GM12865 (cell line): ENCODE measurements at regions not wholly inside any gene's neighbourhood (a gene's known extent, or its start where the extent isn't known, plus 50 kb on each side); places are given as distances from the start of the nearest gene placed in this dataset.
"Not testable (repeated sequence)": the region's sequence is repeated elsewhere in the genome, so short reads cannot be mapped to it uniquely, and the experiment has no call there.

ENCODE experiments used
- DNase-seq: peaks from one replicate; pipeline ENCODE4 v3.0.0; 2010; ENCODE audit warnings: low read depth
- H3K4me3 ChIP-seq: 2 replicates; pipeline ENCODE4 v1.5.1; 2011; ENCODE audit warnings: mild to moderate bottlenecking, low read depth, low read length, control low read depth
- TF ChIP-seq, protein P1 (sequence below): IDR thresholded peaks from 2 replicates; pipeline ENCODE4 v1.5.1; 2011; ENCODE audit warnings: low read length, control low read depth, low read depth, inconsistent platforms; ENCODE audit not compliant: insufficient read depth; ENCODE audit errors: missing control alignments

DNA sequence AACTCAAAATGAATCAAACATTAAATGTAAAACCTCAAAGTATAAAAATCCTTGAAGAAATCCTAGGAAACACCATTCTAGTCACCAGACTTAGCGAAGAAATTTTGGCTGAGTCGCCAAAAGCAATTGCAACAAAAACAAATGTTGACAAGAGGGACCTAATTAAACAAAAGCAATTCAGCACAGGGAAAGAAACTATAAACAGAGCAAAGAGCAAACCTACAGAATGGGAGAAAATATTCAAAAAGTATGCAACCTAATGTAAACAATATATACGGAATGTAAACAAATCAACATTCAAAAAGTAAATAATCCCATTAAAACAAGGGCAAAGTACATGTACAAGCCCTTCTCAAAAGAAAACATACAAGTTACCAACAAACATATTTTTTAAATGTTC, 974.7 kb downstream of the TRAM1L1 start:
- no peak overlapping the region for H3K4me3 ChIP-seq
- TF ChIP-seq, protein P1, sequence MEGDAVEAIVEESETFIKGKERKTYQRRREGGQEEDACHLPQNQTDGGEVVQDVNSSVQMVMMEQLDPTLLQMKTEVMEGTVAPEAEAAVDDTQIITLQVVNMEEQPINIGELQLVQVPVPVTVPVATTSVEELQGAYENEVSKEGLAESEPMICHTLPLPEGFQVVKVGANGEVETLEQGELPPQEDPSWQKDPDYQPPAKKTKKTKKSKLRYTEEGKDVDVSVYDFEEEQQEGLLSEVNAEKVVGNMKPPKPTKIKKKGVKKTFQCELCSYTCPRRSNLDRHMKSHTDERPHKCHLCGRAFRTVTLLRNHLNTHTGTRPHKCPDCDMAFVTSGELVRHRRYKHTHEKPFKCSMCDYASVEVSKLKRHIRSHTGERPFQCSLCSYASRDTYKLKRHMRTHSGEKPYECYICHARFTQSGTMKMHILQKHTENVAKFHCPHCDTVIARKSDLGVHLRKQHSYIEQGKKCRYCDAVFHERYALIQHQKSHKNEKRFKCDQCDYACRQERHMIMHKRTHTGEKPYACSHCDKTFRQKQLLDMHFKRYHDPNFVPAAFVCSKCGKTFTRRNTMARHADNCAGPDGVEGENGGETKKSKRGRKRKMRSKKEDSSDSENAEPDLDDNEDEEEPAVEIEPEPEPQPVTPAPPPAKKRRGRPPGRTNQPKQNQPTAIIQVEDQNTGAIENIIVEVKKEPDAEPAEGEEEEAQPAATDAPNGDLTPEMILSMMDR = no peak
- DNase-seq = no peak

DNA sequence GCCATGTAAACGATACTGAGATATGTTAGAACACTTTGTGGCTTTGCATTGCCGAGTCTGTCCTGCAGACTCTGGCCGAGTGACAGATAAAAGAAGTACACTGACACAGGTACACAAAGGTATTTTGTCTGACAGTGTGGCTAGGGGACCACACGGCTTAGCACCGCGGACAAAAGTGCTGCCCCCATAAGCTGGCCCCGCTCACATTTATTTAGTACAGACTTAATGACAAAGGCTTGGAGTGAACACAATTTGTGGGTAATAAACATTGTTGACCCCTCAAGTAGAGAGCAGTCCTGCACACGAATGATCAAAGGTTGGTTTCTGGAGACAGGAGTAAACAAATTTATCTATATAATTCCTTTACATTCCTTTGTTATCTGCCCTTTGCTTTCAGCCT, 976.8 kb downstream of the TRAM1L1 start:
- no peak overlapping the region for H3K4me3 ChIP-seq
- TF ChIP-seq, protein P1 = no peak
- no peak for DNase-seq

- no peak overlapping the region for H3K4me3 ChIP-seq
- DNase-seq = peak; percentile 22
- TF ChIP-seq, protein P1 = no peak
Measured at GRCh38 chr4:116101321-116101720, 984.1 kb downstream of the TRAM1L1 start.

- no peak for DNase-seq
- H3K4me3 ChIP-seq = no peak overlapping the region
- TF ChIP-seq, protein P1 = no peak
Measured at GRCh38 chr4:116099596-116099995, 985.8 kb downstream of the TRAM1L1 start.

- not testable (repeated sequence) for H3K4me3 ChIP-seq, DNase-seq
Measured at GRCh38 chr4:116097353-116097752, 983.9 kb upstream of the NDST4 start.

GRCh38 chr4:116092961-116093360, 979.5 kb upstream of the NDST4 start:
- TF ChIP-seq, protein P1 = no peak
- DNase-seq = no peak
- no peak overlapping the region for H3K4me3 ChIP-seq

DNA sequence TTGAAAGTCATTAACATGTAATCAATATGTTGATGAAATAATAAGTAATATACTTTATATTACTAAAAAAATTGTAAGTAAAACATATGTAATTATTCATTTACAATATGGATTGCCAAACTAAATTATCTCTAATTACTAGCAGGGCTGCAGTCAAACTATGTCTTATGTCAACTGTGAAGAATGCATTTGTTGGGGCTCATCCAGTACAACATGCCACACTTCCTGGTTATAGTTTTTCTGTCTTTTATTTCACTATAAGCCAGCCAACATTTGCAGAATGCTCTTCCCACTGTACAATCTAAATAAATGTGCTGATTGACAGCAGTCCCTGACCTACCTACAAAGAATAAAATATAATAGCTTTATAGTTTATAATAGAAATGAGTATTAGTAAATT, 975.4 kb upstream of the NDST4 start:
- TF ChIP-seq, protein P1 = no peak
- DNase-seq = no peak
- no peak overlapping the region for H3K4me3 ChIP-seq
